H9 (cell line): ENCODE measurements at regions not wholly inside any gene's neighbourhood (a gene's known extent, or its start where the extent isn't known, plus 50 kb on each side); places are given as distances from the start of the nearest gene placed in this dataset.
A peak's percentile ranks its signal among the peaks of the same experiment; 100 is the strongest.

Source experiments
- DNase-seq: peaks from one replicate; pipeline ENCODE4 v3.0.0-alpha.2; 2017
- H2AFZ ChIP-seq: one replicate; pipeline ENCODE4 v1.6.1; 2013; ENCODE audit warnings: mild to moderate bottlenecking, low read length, control low read depth, moderate library complexity
- H2AK5ac ChIP-seq: 2 replicates; pipeline ENCODE4 v1.6.1; 2013; ENCODE audit warnings: low read length, control low read depth, mixed read lengths; ENCODE audit not compliant: insufficient read length
- H2BK120ac ChIP-seq: one replicate; pipeline ENCODE4 v1.6.1; 2013; ENCODE audit warnings: low read depth, mild to moderate bottlenecking, low read length, control low read depth, inconsistent platforms; ENCODE audit not compliant: poor library complexity, severe bottlenecking
- H2BK12ac ChIP-seq: 2 replicates; pipeline ENCODE4 v1.6.1; 2013; ENCODE audit warnings: low read length, control low read depth, mixed read lengths, low read depth; ENCODE audit not compliant: insufficient read length
- H2BK15ac ChIP-seq: 2 replicates; pipeline ENCODE4 v1.6.1; 2013; ENCODE audit warnings: low read depth, low read length, control low read depth
- H2BK20ac ChIP-seq: one replicate; pipeline ENCODE4 v1.6.1; 2013; ENCODE audit warnings: low read depth, mild to moderate bottlenecking, low read length, control low read depth, inconsistent platforms; ENCODE audit not compliant: poor library complexity, severe bottlenecking
- H2BK5ac ChIP-seq: 2 replicates; pipeline ENCODE4 v1.6.1; 2013; ENCODE audit warnings: low read length, control low read depth, mixed read lengths; ENCODE audit not compliant: insufficient read length
- H3K14ac ChIP-seq: 2 replicates; pipeline ENCODE4 v1.6.1; 2013; ENCODE audit warnings: low read length, control low read depth; ENCODE audit not compliant: insufficient read depth
- H3K18ac ChIP-seq: 2 replicates; pipeline ENCODE4 v1.6.1; 2013; ENCODE audit warnings: low read depth, mild to moderate bottlenecking, mixed read lengths, low read length, control low read depth; ENCODE audit not compliant: insufficient read length
- H3K23ac ChIP-seq: 2 replicates; pipeline ENCODE4 v1.6.1; 2013; ENCODE audit warnings: low read length, control low read depth, mixed read lengths, low read depth; ENCODE audit not compliant: insufficient read length
- H3K23me2 ChIP-seq: 2 replicates; pipeline ENCODE4 v1.6.1; 2013; ENCODE audit warnings: low read depth, mild to moderate bottlenecking, mixed read lengths, low read length, control low read depth; ENCODE audit not compliant: insufficient read length, poor library complexity, severe bottlenecking
- H3K27ac ChIP-seq: 2 replicates; pipeline ENCODE4 v1.5.1; 2013; ENCODE audit warnings: low read length, control low read depth, mixed read lengths, low read depth; ENCODE audit not compliant: insufficient read length
- H3K27me3 ChIP-seq: 2 replicates; pipeline ENCODE4 v1.6.1; 2013; ENCODE audit warnings: low read length, control low read depth, inconsistent platforms; ENCODE audit not compliant: insufficient read depth
- H3K4ac ChIP-seq: 2 replicates; pipeline ENCODE4 v1.6.1; 2013; ENCODE audit warnings: low read depth, mild to moderate bottlenecking, control low read depth, inconsistent platforms, low read length, moderate library complexity
- H3K4me1 ChIP-seq: 2 replicates; pipeline ENCODE4 v1.6.1; 2013; ENCODE audit warnings: low read length, control low read depth, inconsistent platforms; ENCODE audit not compliant: insufficient read depth
- H3K4me2 ChIP-seq: 2 replicates; pipeline ENCODE4 v1.6.1; 2013; ENCODE audit warnings: low read length, control low read depth, mixed read lengths; ENCODE audit not compliant: insufficient read length, insufficient read depth
- H3K56ac ChIP-seq: 2 replicates; pipeline ENCODE4 v1.6.1; 2013; ENCODE audit warnings: low read depth, mild to moderate bottlenecking, mixed read lengths, low read length, control low read depth; ENCODE audit not compliant: insufficient read length
- H3K79me1 ChIP-seq: 2 replicates; pipeline ENCODE4 v1.6.1; 2013; ENCODE audit warnings: low read depth, mild to moderate bottlenecking, moderate library complexity, low read length, control low read depth, inconsistent platforms; ENCODE audit not compliant: insufficient read depth, poor library complexity, severe bottlenecking
- H3K79me2 ChIP-seq: 2 replicates; pipeline ENCODE4 v1.6.1; 2013; ENCODE audit warnings: low read length, control low read depth, inconsistent platforms; ENCODE audit not compliant: insufficient read depth
- H3K9ac ChIP-seq: 2 replicates; pipeline ENCODE4 v1.6.1; 2013; ENCODE audit warnings: low read length, control low read depth, mixed read lengths; ENCODE audit not compliant: insufficient read length; ENCODE audit errors: extremely low read depth
- H3K9me3 ChIP-seq: one replicate; pipeline ENCODE4 v1.6.1; 2013; ENCODE audit warnings: low read depth, low read length, inconsistent platforms; ENCODE audit not compliant: control insufficient read depth
- H3T11ph ChIP-seq: one replicate; pipeline ENCODE4 v1.6.1; 2013; ENCODE audit warnings: mild to moderate bottlenecking, low read length, control low read depth, inconsistent platforms
- H4K20me1 ChIP-seq: one replicate; pipeline ENCODE4 v1.6.1; 2013; ENCODE audit not compliant: control insufficient read depth, insufficient read length, insufficient read depth
- H4K5ac ChIP-seq: 2 replicates; pipeline ENCODE4 v1.6.1; 2013; ENCODE audit warnings: low read depth, mild to moderate bottlenecking, mixed read lengths, low read length, control low read depth; ENCODE audit not compliant: insufficient read length
- H4K8ac ChIP-seq: replicated peaks from 2 replicates; pipeline ENCODE4 v1.6.1; 2013; ENCODE audit warnings: low read length, control low read depth, mixed read lengths, low read depth; ENCODE audit not compliant: insufficient read length
- H4K91ac ChIP-seq: 2 replicates; pipeline ENCODE4 v1.6.1; 2013; ENCODE audit warnings: low read depth, mild to moderate bottlenecking, moderate library complexity, mixed read lengths, low read length, control low read depth; ENCODE audit not compliant: insufficient read length
- H3K27ac Mint-ChIP-seq, 3 experiments: 2 replicates in 2 of 3; 3 replicates in 1 of 3; pipeline ENCODE4 v1.8.0; 2020 to 2021; ENCODE audit warnings: mixed read lengths in 3 of 3, mild to moderate bottlenecking in 1 of 3, moderate library complexity in 1 of 3
- H3K27me3 Mint-ChIP-seq: 2 replicates; pipeline ENCODE4 v1.8.0; 2021; ENCODE audit warnings: low read depth, mild to moderate bottlenecking, moderate library complexity, mixed read lengths
- H3K36me3 Mint-ChIP-seq, 3 experiments: 2 replicates in 2 of 3; 3 replicates in 1 of 3; pipeline ENCODE4 v1.8.0; 2020 to 2021; ENCODE audit warnings: low read depth in 3 of 3, mixed read lengths in 3 of 3; ENCODE audit not compliant: insufficient read depth in 1 of 3
- H3K4me1 Mint-ChIP-seq, 2 experiments: 2 replicates each; pipeline ENCODE4 v1.8.0; 2020; ENCODE audit warnings: mixed read lengths in 2 of 2
- H3K4me3 Mint-ChIP-seq, 2 experiments: 2 replicates in 1 of 2; 3 replicates in 1 of 2; pipeline ENCODE4 v1.8.0; 2020 to 2021; ENCODE audit warnings: mild to moderate bottlenecking in 2 of 2, mixed read lengths in 2 of 2, moderate library complexity in 1 of 2
- H3K9me3 Mint-ChIP-seq, 2 experiments: 2 replicates in 1 of 2; 3 replicates in 1 of 2; pipeline ENCODE4 v1.8.0; 2020; ENCODE audit warnings: mild to moderate bottlenecking in 2 of 2, mixed read lengths in 2 of 2, moderate library complexity in 1 of 2
- CTCF ChIP-seq: fragments of 200-600 bp; sonication (generic); conservative IDR thresholded peaks from 3 replicates; pipeline ENCODE4 v1.8.0; 2021; ENCODE audit warnings: antibody characterized with exemption, mild to moderate bottlenecking

GRCh38 chr2:189232759-189233406, 53.3 kb upstream of the COL5A2 start:
- no peaks in the 10 kb centered on the region for H3K79me2 ChIP-seq
- H2AK5ac ChIP-seq = no peak overlapping the region
- no peak overlapping the region for H3K4ac ChIP-seq
- H3K9me3 ChIP-seq = no peaks in the 10 kb centered on the region
- Mint-ChIP-seq H3K9me3 (no peaks in the 10 kb centered on the region), H3K27ac (0 out of 7 replicates have a peak overlapping the region, but pooled peaks of 1 of the 3 experiments have one; percentile 10), H3K4me1 (no peaks in the 10 kb centered on the region; a peak in 1 of 4 replicates), H3K4me3 (no peak overlapping the region), H3K36me3 (no peaks in the 10 kb centered on the region), H3K27me3 (no peaks in the 10 kb centered on the region)
- no peak overlapping the region for H3K18ac ChIP-seq
- H3K23me2 ChIP-seq = no peaks in the 10 kb centered on the region
- H2AFZ ChIP-seq = no peak overlapping the region
- H3K4me2 ChIP-seq = no peak overlapping the region
- H2BK15ac ChIP-seq = no peak overlapping the region
- no peak overlapping the region for H3K14ac ChIP-seq
- no peaks in the 10 kb centered on the region for H3K79me1 ChIP-seq
- no peak overlapping the region for H4K5ac ChIP-seq
- no peak overlapping the region for H4K91ac ChIP-seq
- H3K9ac ChIP-seq = no peak overlapping the region
- H4K20me1 ChIP-seq = no peaks in the 10 kb centered on the region
- no peaks in the 10 kb centered on the region for H3K27me3 ChIP-seq
- no peak overlapping the region for H4K8ac ChIP-seq
- H2BK120ac ChIP-seq = no peak overlapping the region
- no peak overlapping the region for H3T11ph ChIP-seq
- H2BK12ac ChIP-seq = no peak overlapping the region
- no peaks in the 10 kb centered on the region for H3K4me1 ChIP-seq
- no peak for DNase-seq
- H3K56ac ChIP-seq = no peak overlapping the region
- H3K27ac ChIP-seq = no peak overlapping the region
- H2BK20ac ChIP-seq = no peak overlapping the region
- no peak for TF ChIP-seq CTCF
- no peak overlapping the region for H3K23ac ChIP-seq
- no peak overlapping the region for H2BK5ac ChIP-seq
